Astrocyte of the spinal cord (primary cell): ENCODE measurements at regions not wholly inside any gene's neighbourhood (a gene's known extent, or its start where the extent isn't known, plus 50 kb on each side); places are given as distances from the start of the nearest gene placed in this dataset.

Experiments
- DNase-seq: peaks from one replicate; pipeline ENCODE4 v3.0.0; 2011; ENCODE audit warnings: low read depth, low spot score
- H3K4me3 ChIP-seq: 2 replicates; pipeline ENCODE4 v1.5.1; 2011; ENCODE audit warnings: low read depth, mild to moderate bottlenecking, low read length, moderate library complexity
- CTCF ChIP-seq: IDR thresholded peaks from 2 replicates; pipeline ENCODE4 v1.5.1; 2012; ENCODE audit warnings: low read depth, mild to moderate bottlenecking, low read length, inconsistent platforms
- in situ Hi-C: cut with HindIII; loops from 2 replicates; pipeline ENCODE4 v1.10.0; 2017; ENCODE audit warnings: low sequenced_read_pairs

- no peak for DNase-seq
- in situ Hi-C loops = no loop called here
- no peak for TF ChIP-seq CTCF
- no peak overlapping the region for H3K4me3 ChIP-seq
These were observed 120.5 kb upstream of the MAP9 start for GRCh38 chr4:155497306-155497705.

GRCh38 chr4:155496294-155496626, 119.5 kb upstream of the MAP9 start:
- in situ Hi-C loops = no loop called here
- TF ChIP-seq CTCF = no peak
- DNase-seq = no peak
- H3K4me3 ChIP-seq = no peak overlapping the region

GRCh38 chr4:155495572-155496293, 119.0 kb upstream of the MAP9 start:
- TF ChIP-seq CTCF = no peak
- in situ Hi-C loops = no loop called here
- no peak for DNase-seq
- no peak overlapping the region for H3K4me3 ChIP-seq

GRCh38 chr4:155494037-155494718, 117.4 kb upstream of the MAP9 start:
- no peak for DNase-seq
- in situ Hi-C loops = no loop called here
- no peak overlapping the region for H3K4me3 ChIP-seq
- no peak for TF ChIP-seq CTCF

- no peak for TF ChIP-seq CTCF
- DNase-seq = peak; percentile 10
- no peak overlapping the region for H3K4me3 ChIP-seq
- in situ Hi-C loops = no loop called here
These were observed 114.8 kb upstream of the MAP9 start for GRCh38 chr4:155491336-155492120.

GRCh38 chr4:155489271-155489670, 112.5 kb upstream of the MAP9 start:
- in situ Hi-C loops = no loop called here
- no peak overlapping the region for H3K4me3 ChIP-seq
- TF ChIP-seq CTCF = no peak
- no peak for DNase-seq
